NCI-H1092 treated with DMSO at 0.1 percent for 48 hours (cell line): ENCODE measurements at regions not wholly inside any gene's neighbourhood (a gene's known extent, or its start where the extent isn't known, plus 50 kb on each side); places are given as distances from the start of the nearest gene placed in this dataset.
"Not testable (repeated sequence)": the region's sequence is repeated elsewhere in the genome, so short reads cannot be mapped to it uniquely, and the experiment has no call there.

Source experiments
- DNase-seq: peaks from one replicate; lab custom pipeline; 2025; lab: John Stamatoyannopoulos, UW

DNA sequence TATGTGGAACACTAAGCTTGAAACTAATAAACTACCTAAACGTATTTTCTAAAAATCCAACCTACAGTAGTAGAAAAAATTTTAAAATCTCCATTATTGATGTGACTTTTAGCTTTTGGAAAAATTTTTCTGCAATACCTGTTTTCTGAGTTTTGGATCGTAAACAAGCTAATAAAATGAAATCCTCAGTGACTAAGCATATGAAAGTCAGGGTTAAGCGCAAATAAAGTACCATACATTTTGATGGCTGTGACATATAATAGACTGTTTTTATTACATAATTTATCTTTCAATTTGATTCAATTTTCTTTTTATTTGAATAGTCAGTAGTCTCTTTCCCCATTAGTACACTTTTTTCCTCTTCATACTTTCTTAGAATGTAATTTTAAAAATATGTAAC, 683.6 kb downstream of the NUP35 start:
- no peak for DNase-seq

GRCh38 chr2:183809404-183809803, 685.2 kb downstream of the NUP35 start:
- no peak for DNase-seq

DNA sequence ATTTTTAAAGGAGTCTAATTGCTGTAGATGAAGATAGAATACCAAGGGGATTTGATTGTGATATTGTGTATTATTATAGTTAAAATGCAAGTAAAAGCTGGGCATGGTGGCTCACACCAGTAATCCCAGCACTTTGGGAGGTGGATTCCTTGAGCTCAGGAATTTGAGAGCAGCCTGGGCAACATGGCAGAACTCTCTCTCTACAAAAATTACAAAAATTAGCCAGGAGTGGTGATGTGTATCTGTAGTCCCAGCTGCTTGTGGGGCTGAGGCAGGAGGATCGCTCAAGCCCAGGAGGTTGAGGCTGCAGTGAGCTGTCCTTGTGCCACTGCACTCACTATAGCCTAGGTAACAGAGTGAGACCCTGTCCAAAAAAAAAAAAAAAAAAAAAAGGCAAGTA, 687.0 kb downstream of the NUP35 start:
- no peak for DNase-seq

GRCh38 chr2:183812091-183812490, 687.8 kb downstream of the NUP35 start:
- peak; percentile 1 for DNase-seq

DNA sequence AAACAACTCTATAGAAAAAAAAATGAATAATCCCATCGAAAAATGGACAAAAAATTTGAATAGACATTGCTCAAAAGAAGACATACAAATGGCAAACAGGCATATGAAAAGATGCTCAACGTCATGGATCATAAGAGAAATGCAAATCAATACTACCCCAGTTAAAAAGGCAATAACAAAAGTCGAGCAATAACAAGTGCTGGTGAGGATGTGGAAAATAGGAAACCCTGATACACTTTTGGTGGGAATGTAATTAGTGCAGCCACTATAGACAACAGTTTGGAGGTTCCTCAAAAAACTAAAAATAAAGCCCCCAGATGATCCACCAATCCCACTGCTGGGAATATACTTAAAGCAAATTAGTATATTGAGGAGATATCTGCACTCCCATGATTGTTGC, 701.5 kb downstream of the NUP35 start:
- DNase-seq, result no peak

GRCh38 chr2:183829931-183830330, 705.7 kb downstream of the NUP35 start:
- no peak for DNase-seq

- DNase-seq, result no peak
These were observed 712.9 kb downstream of the NUP35 start for GRCh38 chr2:183837157-183837556.

GRCh38 chr2:183838295-183838694, 714.1 kb downstream of the NUP35 start:
- no peak for DNase-seq

- DNase-seq, result no peak
These were observed 715.9 kb downstream of the NUP35 start for GRCh38 chr2:183840061-183840584.

DNA sequence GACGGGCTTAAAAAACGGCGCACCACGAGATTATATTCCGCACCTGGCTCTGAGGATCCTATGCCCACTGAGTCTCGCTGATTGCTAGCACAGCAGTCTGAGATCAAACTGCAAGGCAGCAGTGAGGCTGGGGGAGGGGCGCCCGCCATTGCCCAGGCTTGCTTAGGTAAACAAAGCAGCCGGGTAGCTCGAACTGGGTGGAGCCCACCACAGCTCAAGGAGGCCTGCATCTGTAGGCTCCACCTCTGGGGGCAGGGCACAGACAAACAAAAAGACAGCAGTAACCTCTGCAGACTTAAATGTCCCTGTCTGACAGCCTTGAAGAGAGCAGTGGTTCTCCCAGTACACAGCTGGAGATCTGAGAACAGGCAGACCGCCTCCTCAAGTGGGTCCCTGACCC, 725.6 kb downstream of the NUP35 start:
- DNase-seq, result not testable (repeated sequence)

- DNase-seq, result no peak
These were observed 734.9 kb downstream of the NUP35 start for GRCh38 chr2:183859129-183859528.

DNA sequence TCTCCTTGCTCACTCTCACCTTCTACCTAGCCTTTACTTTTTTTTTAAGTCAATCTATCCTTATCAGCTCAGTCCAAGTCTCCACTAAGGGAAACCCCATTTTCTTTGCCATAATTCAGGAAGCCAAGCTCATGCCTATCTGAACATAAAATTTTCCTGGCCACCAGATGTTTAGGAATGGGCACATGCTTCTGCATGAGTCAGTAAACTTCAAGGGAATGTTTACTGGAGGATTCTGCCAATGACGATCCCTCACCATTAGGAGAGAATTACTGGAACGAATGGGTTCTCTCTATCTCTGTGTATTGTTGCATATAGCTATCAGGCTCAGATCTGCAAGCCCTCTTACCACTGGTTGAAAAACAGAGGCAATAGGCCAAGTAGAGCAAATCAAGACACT, 731.7 kb upstream of the ZNF804A start:
- DNase-seq, result no peak

DNA sequence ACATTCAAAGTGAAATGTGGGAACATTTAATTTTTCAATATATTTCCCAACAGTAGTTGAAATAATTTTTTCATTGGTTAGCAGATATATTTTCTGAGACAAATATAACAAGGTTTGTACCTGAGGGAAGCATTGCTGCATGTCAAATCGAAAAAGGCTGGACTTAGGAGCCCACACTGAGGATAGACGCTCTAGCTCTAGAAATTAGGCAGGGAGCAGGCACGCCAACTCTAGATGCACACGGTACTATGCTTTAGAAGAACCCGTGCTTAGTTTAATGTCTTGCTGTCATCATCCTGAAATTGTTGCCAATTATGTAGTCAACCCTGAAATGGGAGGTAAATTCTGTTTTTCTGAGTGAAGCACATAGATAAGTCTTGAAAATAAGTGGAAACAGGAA, 731.1 kb upstream of the ZNF804A start:
- no peak for DNase-seq

- no peak for DNase-seq
These were observed 730.2 kb upstream of the ZNF804A start for GRCh38 chr2:183868153-183868552.

- no peak for DNase-seq
These were observed 729.6 kb upstream of the ZNF804A start for GRCh38 chr2:183868707-183869106.

DNA sequence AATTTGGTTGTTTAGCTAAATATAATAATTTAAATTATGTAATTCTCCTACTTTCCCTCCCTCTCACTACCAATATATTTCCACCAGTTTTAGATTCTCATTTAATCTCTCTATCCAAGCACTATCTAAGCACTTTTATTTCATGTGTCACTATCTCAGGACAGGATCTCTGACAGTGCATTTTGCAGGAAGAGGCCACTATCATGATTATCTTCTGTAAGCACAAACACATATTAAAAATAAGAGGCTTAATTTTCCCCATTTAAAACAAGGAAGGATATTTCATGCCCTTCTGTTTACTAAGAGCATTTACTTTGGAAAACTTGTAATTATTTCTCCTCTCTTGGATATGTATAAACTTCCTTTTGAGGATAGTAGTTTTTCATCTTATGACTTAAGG, 726.2 kb upstream of the ZNF804A start:
- DNase-seq, result no peak

- DNase-seq, result no peak
These were observed 716.4 kb upstream of the ZNF804A start for GRCh38 chr2:183881978-183882377.

DNA sequence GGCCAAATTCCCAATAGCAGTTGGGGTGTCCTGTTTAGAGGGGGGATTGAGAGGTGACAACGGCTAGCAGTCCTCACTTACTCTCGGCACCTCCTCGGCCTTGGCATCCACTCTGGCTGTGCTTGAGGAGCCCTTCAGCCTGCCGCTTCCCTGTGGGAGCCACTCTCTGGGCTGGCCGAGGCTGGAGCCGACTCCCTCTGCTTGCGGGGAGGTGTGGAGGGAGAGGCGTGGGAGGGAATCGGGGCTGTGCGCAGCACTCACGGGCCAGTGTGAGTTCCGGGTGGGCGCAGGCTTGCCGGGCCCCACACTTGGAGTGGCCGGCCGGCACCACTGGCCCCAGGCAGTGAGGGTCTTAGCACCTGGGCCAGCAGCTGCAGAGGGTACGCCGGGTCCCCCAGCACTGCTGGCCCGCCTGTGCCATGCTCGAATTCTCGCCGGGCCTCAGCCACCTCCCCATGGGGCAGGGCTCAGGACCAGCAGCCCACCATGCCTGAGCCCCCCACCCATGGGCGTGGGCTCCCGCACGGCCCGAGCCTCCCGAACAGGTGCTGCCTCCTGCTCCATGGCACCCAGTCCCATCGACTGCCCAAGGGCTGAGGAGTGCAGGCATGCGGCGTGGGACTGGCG, 705.9 kb upstream of the ZNF804A start:
- no peak for DNase-seq

- DNase-seq, result no peak
These were observed 699.7 kb upstream of the ZNF804A start for GRCh38 chr2:183898641-183899040.

- DNase-seq, result no peak
These were observed 696.4 kb upstream of the ZNF804A start for GRCh38 chr2:183901931-183902330.

GRCh38 chr2:183903026-183903425, 695.3 kb upstream of the ZNF804A start:
- DNase-seq, result no peak

DNA sequence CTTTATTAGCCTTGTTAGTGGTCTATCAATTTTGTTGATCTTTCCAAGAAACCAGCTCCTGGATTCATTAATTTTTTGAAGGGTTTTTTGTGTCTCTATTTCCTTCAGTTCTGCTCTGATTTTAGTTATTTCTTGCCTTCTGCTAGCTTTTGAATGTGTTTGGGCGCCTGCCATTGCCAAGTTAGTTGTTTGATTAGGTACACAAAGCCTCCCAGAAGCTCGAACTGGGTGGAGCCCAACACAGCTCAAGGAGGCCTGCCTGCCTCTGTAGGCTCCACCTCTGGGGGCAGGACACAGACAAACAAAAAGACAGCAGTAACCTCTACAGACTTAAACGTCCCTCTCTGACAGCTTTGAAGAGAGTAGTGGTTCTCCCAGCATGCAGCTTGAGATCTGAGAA, 682.3 kb upstream of the ZNF804A start:
- DNase-seq, result not testable (repeated sequence)

GRCh38 chr2:183919167-183919566, 679.2 kb upstream of the ZNF804A start:
- no peak for DNase-seq

DNA sequence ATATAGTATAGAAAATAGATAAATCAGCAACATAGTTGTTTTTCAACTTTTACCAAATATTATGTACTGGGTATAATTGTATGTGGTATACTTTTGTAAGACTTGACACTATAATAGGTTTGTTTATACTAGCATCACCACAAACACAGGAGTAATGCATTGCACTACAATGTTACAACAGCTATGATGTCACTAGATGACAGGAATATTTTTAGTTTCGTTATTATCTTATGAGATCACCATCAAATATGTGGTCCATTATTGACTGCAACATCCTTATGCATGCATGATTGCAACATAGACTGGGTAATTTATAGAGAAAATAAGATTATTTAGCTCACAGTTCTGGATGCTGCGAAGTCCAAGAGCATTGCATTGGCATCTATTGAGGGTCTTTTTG, 678.4 kb upstream of the ZNF804A start:
- no peak for DNase-seq
